Suprapubic skin (tissue), 4 donors: ENCODE measurements at regions not wholly inside any gene's neighbourhood (a gene's known extent, or its start where the extent isn't known, plus 50 kb on each side); places are given as distances from the start of the nearest gene placed in this dataset.

Experiments used
- DNase-seq, 2 donors: peaks; one replicate each; pipeline ENCODE4 v3.0.0-alpha.2; 2019; ENCODE audit warnings: low spot score in 2 of 2
- H3K27ac ChIP-seq: fragments of 200-600 bp; sonication (generic); one replicate; pipeline ENCODE4 v1.5.1; 2019
- H3K27me3 ChIP-seq: fragments of 200-600 bp; sonication (generic); one replicate; pipeline ENCODE4 v1.5.1; 2019
- H3K36me3 ChIP-seq: fragments of 200-600 bp; sonication (generic); one replicate; pipeline ENCODE4 v1.5.1; 2019
- H3K4me1 ChIP-seq: fragments of 200-600 bp; sonication (generic); one replicate; pipeline ENCODE4 v1.5.1; 2019
- H3K4me3 ChIP-seq: fragments of 200-600 bp; sonication (generic); one replicate; pipeline ENCODE4 v1.5.1; 2019; ENCODE audit warnings: mild to moderate bottlenecking
- H3K9me3 ChIP-seq: fragments of 200-600 bp; sonication (generic); one replicate; pipeline ENCODE4 v1.5.1; 2019
- CTCF ChIP-seq, 2 donors: fragments of 200-600 bp in 1 of 2; fragments of 450-650 bp in 1 of 2; sonication (generic) in 1 of 2; IDR thresholded peaks; one replicate each; pipeline ENCODE4 v1.5.1; 2016 to 2019; ENCODE audit warnings: antibody characterized with exemption in 2 of 2, mild to moderate bottlenecking in 1 of 2, moderate library complexity in 1 of 2
- EP300 ChIP-seq: sonication (generic); formaldehyde crosslinking; IDR thresholded peaks from one replicate; pipeline ENCODE4 v1.6.1; 2017; ENCODE audit warnings: antibody characterized with exemption
- POLR2A ChIP-seq, 2 donors: fragments of 450-650 bp; IDR thresholded peaks; one replicate each; pipeline ENCODE4 v1.6.1; 2017; ENCODE audit warnings: antibody characterized with exemption in 2 of 2, mild to moderate bottlenecking in 2 of 2, moderate library complexity in 2 of 2
- POLR2AphosphoS5 ChIP-seq, 3 donors: sonication (generic); formaldehyde crosslinking; IDR thresholded peaks; one replicate each; pipeline ENCODE4 v1.6.1; 2017; ENCODE audit warnings: antibody characterized with exemption in 3 of 3
- WGBS: methylation state at CpG from one replicate; pipeline ENCODE4 v1.1.5; 2018; 5-methylcytosine and 5-hydroxymethylcytosine counted together

DNA sequence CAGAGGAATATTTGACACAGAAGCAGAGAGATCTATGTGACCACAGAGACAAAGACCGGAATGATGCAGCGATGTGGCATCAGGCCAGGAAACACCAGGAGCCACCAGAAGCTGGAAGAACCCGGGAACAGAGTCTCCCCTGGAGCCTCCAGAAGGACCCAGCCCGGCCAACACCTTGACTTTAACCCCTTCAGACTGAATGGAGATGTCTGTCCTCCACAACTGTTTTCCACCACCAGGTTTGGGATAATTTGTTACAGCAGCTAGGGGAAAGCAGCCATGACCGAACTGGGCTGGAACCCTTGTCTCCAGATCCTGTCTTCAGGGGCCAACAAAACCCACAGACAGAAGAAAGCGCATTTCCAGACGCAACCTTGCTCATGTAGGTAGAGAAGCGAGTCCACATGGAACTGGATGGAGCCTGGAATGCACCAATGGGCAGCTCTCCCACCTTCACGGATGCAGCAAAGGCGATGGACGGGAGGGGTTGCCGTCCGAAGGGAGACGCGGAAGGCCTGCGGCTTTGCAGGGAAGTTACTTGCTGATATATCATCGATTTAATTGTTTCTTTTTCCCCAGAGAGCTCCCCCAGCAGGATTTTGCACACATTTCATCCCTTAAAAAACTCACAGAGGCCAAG is 396.6 kb downstream of the NPHP4 start:
- Histone ChIP-seq H3K4me3 (no peak overlapping the region), H3K9me3 (peaks cover 7% of the 10 kb centered on the region), H3K36me3 (no peaks in the 10 kb centered on the region), H3K27ac (no peak overlapping the region), H3K27me3 (peaks cover 19% of the 10 kb centered on the region), H3K4me1 (peaks cover 16% of the 10 kb centered on the region)
- TF ChIP-seq CTCF (IDR thresholded peaks at IDR 0.05) = no peak
- no peak for TF ChIP-seq POLR2AphosphoS5 (IDR thresholded peaks at IDR 0.05)
- no peak for TF ChIP-seq POLR2A (IDR thresholded peaks at IDR 0.05)
- TF ChIP-seq EP300 = no peak
- peak in 1 of 2 donors; percentile 55 for DNase-seq
- WGBS = 86% methylated on average over 17 of the region's 17 CpGs

DNA sequence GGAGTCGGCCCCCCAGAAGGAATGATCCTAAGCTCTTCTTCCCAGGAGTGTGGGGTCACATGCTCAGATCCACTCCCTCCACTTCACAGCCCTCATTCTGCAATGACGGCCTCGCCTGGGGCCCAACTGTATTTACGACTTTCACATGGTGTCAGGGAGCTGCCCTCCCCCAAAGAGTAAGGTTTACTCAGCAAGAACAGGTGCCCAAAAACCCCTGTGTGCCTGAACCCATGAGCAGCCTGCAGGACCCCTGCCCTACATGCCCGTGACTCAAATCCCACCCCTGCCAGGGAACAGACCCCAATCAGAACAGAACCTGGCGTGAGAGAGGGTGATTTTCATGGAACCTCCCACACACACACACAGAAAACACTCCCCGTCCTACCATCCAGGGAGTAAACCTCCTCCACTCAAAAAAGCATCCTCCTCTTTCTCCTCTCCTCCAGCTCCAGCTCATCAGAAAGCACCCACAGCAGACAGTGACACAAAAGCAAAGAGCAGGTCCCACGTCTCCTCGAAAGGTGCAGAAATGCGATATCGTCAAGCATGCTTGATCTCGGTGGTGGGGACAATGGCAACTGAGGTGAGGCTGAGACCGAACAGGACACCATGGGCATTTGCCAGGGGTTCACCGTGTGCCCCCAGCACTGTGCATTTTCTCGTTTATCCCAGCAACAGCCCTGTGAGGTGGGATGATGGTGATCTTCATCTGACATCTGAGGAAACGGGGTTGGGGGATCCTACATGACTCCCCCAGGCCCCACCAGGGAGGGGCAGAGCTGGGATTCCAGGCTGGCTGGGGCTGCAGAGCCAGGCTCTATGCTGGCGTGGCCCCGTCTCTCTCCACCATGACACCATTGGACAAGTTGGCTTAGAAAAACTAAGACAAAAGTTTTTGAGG is 397.9 kb downstream of the NPHP4 start:
- no peak overlapping the region for H3K4me3 ChIP-seq
- peaks cover 10% of the 10 kb centered on the region for H3K9me3 ChIP-seq
- H3K36me3 ChIP-seq = no peaks in the 10 kb centered on the region
- H3K27me3 ChIP-seq = peaks cover 15% of the 10 kb centered on the region
- WGBS = 81% methylated on average over 18 of the region's 18 CpGs
- peaks cover 16% of the 10 kb centered on the region for H3K4me1 ChIP-seq
- H3K27ac ChIP-seq = no peak overlapping the region
- peak in 1 of 2 donors; percentile 34 for DNase-seq
- TF ChIP-seq POLR2AphosphoS5 (IDR thresholded peaks at IDR 0.05) (no peak), POLR2A (IDR thresholded peaks at IDR 0.05) (no peak), EP300 (no peak), CTCF (IDR thresholded peaks at IDR 0.05) (no peak)

- Histone ChIP-seq H3K27ac (no peak overlapping the region), H3K27me3 (peaks cover 15% of the 10 kb centered on the region), H3K9me3 (peaks cover 10% of the 10 kb centered on the region), H3K36me3 (no peaks in the 10 kb centered on the region), H3K4me1 (no peaks in the 10 kb centered on the region), H3K4me3 (no peak overlapping the region)
- TF ChIP-seq EP300 = no peak
- no peak for TF ChIP-seq POLR2AphosphoS5 (IDR thresholded peaks at IDR 0.05)
- no peak for TF ChIP-seq CTCF (IDR thresholded peaks at IDR 0.05)
- TF ChIP-seq POLR2A (IDR thresholded peaks at IDR 0.05) = no peak
- no peak for DNase-seq
- WGBS = 92% methylated on average over 1 of the region's 1 CpG
Observed at GRCh38 chr1:5590717-5591116, 401.5 kb downstream of the NPHP4 start.

- 83% methylated on average over 4 of the region's 4 CpGs for WGBS
- H3K27ac ChIP-seq = no peak overlapping the region
- no peak for TF ChIP-seq POLR2AphosphoS5 (IDR thresholded peaks at IDR 0.05)
- TF ChIP-seq EP300 = no peak
- no peak for TF ChIP-seq CTCF (IDR thresholded peaks at IDR 0.05)
- TF ChIP-seq POLR2A (IDR thresholded peaks at IDR 0.05) = no peak
- no peaks in the 10 kb centered on the region for H3K4me1 ChIP-seq
- DNase-seq = no peak
- H3K36me3 ChIP-seq = no peaks in the 10 kb centered on the region
- H3K27me3 ChIP-seq = peaks cover 17% of the 10 kb centered on the region
- H3K4me3 ChIP-seq = no peak overlapping the region
- H3K9me3 ChIP-seq = peaks cover 10% of the 10 kb centered on the region
Observed at GRCh38 chr1:5586629-5587028, 405.6 kb downstream of the NPHP4 start.

DNA sequence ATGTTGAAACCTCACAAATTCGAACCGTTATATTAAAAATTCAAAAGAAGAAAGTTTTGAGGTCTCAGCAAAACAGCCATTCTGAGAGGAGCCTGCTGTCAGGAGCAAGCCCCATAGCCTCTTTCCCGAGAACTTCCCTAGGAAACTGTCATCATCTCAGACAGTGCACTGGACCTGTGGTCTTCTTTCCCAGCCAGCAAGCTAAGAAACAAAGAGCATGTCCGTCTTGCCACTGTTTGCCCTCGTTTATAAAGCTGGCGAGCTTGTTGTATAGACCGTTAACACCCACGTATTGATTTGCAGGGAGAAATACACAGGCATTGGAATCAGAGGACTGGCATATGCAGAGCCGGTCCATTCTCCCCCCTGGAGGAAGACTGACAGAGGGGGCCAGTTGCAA is 407.0 kb downstream of the NPHP4 start:
- no peak overlapping the region for H3K4me3 ChIP-seq
- no peak overlapping the region for H3K27ac ChIP-seq
- peaks cover 29% of the 10 kb centered on the region for H3K27me3 ChIP-seq
- H3K36me3 ChIP-seq = no peaks in the 10 kb centered on the region
- H3K4me1 ChIP-seq = no peaks in the 10 kb centered on the region
- no peak for TF ChIP-seq POLR2AphosphoS5 (IDR thresholded peaks at IDR 0.05)
- no peaks in the 10 kb centered on the region for H3K9me3 ChIP-seq
- WGBS = 84% methylated on average over 9 of the region's 9 CpGs
- no peak for DNase-seq
